Activated CD8-positive, alpha-beta memory T cell treated with anti-CD3 and anti-CD28 coated beads, Interleukin-2, amount 50 U/mL, for 1 hour (primary cell): ENCODE measurements at regions not wholly inside any gene's neighbourhood (a gene's known extent, or its start where the extent isn't known, plus 50 kb on each side); places are given as distances from the start of the nearest gene placed in this dataset.
"Not testable (repeated sequence)": the region's sequence is repeated elsewhere in the genome, so short reads cannot be mapped to it uniquely, and the experiment has no call there.

Experiments
- DNase-seq: peaks from one replicate; pipeline ENCODE4 v3.0.0-alpha.2; 2020; ENCODE audit errors: extremely low read depth

GRCh38 chr1:195701149-195701548 lies 907.1 kb downstream of the KCNT2 start:
- no peak for DNase-seq

GRCh38 chr1:195697130-195697529 lies 911.1 kb downstream of the KCNT2 start:
- DNase-seq = no peak

DNA sequence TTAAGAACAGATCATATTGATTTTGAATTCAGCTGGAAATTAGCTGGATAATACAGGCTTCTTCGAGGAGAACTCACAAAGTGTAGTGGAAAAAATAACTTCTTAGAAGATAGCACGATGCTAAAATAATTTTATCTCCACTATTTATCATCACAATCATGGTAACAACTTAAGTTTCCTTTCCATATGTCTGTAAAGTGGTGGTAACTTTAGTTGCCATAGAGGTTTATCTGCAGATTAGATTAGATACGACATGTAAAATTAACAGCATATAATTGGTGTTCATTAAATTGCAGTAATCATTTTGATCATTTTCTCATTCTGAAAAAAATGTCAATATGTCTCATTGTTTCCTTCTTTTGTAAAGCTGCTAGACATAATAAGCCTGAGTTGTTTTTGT lies 921.5 kb downstream of the KCNT2 start:
- no peak for DNase-seq

DNA sequence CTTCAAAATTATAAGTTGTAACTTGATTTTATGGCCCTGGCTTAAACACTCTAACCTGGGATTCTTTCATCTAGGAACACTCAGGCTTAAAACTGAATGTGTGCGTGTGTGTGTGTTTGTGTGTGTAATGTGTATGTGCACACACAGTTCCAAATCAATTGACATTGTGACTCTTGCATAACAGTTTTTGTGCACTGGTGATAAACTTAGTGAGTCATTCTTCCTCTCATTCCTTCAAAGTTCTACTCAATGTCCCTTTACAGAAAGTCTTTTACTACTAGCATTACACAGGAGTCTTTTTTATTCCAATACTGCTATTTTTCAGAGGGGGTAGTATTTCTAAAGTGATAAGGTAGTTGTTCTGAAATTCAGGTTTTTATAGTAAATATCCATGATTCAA lies 943.6 kb downstream of the KCNT2 start:
- no peak for DNase-seq

DNA sequence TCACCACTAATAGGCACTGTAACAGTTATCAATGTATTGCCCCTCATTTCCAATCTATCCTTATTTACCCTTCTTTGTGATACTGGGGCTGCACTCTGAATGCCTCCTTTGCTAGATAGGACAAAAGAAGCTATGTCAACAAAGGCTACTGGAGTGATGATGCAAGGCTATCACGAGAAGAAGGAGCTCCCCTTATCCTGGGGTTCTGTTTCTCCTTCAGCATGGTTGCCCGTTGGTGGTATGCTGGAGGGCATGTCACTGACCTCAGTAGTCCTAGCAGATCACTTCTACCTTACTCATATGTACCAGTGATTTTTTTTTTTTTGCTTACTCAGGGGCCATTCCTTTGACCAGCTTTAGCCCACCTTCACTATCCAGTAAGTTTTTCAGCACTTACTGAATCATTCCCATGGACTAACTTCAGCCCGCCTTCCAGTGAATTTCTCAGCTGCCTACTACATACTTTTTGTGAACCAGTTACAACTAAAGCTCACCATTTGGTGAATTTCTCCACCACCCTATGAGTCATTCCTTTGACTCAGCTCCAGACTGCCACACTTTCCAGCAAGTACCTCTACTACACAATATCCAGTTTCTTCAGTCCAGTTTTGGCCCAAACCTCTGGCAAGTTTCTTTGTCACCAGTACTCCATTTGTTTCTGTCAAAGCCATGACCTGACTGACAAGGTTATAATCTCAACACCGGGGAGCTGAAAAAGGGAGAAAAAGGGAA lies 944.5 kb downstream of the KCNT2 start:
- DNase-seq = no peak

DNA sequence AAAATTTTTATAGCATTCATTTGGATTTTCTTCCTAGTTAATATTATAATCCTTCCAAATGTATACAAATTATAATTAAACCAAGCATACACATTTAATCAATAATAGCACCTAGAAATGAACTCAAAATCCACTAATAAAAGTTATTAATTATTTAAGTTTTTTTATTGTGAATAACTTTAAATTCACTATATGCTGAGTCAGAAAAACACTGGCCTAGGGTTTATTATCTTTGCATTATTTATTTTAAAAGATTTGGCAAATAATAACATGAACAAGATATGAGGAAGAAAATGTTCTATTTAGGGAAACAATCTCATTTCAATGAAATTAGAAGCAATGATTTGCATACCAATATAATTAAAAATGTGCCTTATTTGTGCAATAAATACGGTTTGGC lies 951.5 kb downstream of the KCNT2 start:
- DNase-seq = no peak

DNA sequence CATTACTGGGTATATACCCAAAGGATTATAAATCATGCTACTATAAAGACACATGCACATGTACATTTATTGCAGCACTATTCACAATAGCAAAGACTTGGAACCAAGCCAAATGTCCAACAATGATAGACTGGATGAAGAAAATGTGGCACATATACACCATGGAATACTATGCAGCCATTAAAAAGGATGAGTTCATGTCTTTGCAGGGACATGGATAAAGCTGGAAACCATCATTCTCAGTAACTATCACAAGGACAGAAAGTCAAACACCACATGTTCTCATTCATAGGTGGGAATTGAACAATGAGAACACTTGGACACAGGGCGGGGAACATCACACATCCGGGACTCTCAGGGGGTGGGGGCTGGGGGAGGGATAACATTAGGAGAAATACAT lies 959.4 kb downstream of the KCNT2 start:
- not testable (repeated sequence) for DNase-seq

DNA sequence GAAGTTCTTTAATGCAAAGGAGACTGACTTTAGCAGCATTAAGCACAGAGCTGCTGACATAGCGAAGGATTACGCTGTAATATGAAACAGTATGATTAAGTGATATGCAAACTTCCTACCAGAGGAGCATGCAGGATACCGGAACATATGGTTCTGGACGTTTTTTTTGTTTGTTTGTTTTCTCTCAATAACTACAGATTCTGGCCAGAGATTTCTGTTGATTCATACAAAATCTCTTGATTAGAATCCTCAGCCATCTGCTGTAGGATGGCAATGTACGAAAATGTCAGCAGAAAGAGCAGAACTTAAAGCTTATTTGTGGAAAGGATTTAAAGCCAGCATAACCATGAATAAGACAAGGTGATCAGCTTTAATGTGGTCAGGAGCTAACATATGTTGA lies 970.7 kb downstream of the KCNT2 start:
- DNase-seq = no peak

DNA sequence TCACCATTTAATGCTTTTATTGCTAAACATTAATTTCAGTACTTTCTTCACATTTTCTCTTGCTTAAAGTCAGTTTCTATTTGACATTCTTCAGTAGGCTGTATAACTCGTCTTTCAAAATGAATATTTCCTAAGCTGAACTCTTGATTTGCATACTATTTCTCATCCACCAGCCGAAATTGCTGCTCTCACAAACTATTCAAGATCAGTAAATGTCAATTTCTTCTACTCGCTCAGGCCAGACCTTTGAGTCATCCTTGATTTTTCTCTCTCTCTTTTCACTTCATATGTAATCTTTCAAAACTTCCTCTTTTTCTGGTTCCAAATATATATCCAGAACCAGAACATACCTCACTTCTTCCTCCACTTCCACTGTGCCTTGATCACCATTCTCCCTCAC lies 990.0 kb downstream of the KCNT2 start:
- DNase-seq = no peak

DNA sequence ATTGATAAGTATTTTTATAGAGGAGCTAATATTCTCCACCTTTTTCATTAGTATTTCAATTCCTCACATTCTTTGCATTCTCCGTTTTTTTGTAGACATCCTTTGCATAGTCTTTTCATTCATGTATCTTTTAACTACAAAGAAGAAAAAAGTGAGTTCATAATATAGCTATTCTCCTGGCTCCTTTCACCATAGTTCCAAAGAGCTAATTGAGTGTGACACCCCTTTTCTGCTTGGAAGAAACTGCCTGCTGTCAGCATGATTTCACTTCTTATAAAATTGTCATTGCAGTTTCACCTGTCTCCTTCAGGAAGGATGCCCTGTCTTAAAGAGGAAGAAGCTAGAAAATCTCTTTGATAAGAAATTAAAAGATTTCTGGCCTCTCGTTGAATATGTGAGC lies 991.1 kb downstream of the KCNT2 start:
- DNase-seq = no peak

- no peak for DNase-seq
Measured at GRCh38 chr1:195608883-195609282, 999.4 kb downstream of the KCNT2 start.

- no peak for DNase-seq
Measured at GRCh38 chr1:195606483-195606882, 1001.8 kb downstream of the KCNT2 start.

- DNase-seq = no peak
Measured at GRCh38 chr1:195604287-195604686, 1004.0 kb downstream of the KCNT2 start.

DNA sequence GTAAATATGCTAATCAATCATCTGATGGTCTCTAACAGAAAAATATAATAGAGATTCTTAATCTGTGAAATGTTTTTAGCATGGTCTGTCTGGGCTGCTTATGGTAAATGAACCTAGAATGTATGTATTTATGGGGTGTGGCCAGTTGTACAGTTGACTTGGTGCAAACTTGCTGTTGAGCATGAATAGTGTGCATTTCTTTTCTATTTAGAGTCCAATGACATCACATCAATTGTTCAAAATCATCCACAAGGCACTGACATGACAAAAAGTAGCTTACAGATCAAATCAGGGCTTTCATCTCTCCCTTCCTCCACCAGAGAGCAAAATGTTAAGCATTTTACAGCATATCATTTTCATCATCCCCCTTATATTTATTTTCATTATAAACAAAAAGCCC lies 1010.3 kb downstream of the KCNT2 start:
- no peak for DNase-seq

DNA sequence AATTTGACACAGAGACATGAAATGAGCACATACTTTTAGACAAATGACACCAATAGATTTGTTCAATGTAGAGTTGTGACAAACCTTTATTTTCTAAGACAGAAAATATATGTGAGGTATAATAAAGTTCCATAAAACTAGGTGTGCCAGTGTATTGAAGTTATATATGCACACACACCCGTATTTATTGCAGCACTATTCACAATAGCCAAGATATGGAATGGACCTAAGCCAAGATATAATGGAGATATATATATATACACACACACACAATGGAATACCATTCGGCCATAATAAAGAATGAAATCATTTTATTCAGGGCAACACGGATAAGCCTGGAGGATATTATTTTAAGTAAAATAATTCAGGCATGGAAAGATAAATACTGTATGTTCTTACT lies 1013.5 kb downstream of the KCNT2 start:
- no peak for DNase-seq

- DNase-seq = no peak
Measured at GRCh38 chr1:195594322-195594721, 1013.9 kb downstream of the KCNT2 start.

DNA sequence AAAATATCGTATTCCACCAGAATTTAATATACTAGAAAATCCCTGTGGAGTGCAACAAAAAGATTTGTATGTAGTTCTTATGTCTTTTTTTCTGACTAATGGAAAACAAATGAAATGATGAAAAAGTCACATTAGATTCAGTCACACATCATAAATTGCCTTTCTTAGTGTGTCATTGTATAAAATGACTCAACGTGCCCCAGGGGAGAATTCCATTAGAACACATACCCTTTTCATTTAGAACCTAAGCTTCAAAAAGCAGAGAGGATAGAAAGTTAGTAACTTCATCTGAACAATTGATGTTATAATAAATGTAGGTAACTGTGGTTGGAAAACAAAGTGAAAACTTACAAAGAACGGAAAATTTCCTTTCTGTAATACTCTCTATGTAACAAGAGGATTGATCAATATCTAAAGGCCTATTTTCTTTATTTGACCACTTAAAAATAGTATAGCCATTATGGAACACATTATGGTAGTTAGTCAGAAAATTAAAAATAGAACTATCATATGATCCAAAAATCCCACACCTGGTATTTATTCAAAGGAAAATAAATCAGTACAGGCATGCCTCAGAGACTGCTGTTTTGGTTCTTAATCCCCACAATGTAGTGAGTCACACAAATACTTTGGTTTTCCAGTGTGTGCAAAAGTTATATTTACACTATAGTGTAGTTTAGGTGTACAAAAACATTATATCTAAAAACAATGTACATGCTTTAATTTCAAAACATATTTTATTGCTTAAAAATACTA lies 1016.1 kb downstream of the KCNT2 start:
- no peak for DNase-seq

DNA sequence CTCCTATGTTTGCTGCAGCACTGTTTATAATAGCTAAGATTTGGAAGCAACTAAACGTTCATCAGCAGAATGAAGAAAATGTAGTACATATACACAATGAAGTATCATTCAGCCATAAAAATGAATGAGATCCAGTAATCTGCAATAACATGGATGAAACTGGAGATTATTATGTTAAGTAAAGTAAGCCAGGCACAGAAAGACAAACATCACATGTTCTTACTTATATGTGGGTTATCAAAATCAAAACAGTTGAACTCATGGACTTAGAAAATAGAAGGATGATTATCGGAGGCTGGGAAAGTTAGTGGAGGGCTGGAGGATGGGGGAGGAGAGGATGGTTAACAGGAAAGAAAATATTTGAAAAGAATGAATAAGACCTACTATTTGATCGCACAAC lies 1017.6 kb downstream of the KCNT2 start:
- no peak for DNase-seq

- no peak for DNase-seq
Measured at GRCh38 chr1:195584870-195585624, 1023.2 kb downstream of the KCNT2 start.

DNA sequence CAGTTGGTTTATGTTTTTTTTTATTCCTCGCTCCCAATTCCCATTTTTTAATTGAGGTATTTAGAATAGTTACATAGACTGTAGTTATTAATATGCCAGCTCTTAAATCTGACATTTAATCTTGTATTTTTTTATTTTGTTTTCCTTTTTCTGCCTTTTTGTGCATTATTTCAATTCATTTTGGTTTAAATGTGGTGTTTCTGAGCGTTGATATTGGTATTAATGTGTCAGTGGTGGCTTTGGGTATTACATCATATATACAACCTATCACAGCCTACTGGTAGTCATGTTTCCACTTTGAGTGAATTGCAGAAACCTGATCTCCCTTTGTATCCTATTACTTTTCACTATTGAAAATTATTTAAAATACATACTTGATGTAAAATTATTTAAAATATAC lies 1027.3 kb downstream of the KCNT2 start:
- no peak for DNase-seq

- no peak for DNase-seq
Measured at GRCh38 chr1:195577748-195578147, 1030.5 kb downstream of the KCNT2 start.

GRCh38 chr1:195576641-195577040 lies 1031.6 kb downstream of the KCNT2 start:
- DNase-seq = no peak

DNA sequence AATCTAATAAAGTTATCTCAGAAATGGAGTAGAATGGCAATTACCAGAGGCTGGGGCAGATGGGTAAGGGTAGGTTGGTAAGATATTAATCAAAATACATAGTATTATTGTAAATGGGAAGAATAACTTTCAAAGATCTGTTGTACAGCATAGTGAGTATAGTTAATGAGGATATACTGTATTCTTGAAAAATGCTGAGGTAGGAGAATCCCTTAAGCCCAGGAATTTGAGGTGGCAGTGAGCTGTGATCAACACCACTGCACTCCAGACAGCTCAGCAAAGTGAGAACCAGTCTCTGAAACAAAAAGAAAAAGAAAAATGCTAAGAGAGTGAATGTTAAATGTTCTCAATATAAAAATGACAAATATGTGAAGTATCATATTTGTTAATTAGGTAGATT lies 1033.7 kb downstream of the KCNT2 start:
- no peak for DNase-seq
